GM23248 (cell line): ENCODE measurements at regions not wholly inside any gene's neighbourhood (a gene's known extent, or its start where the extent isn't known, plus 50 kb on each side); places are given as distances from the start of the nearest gene placed in this dataset.

ENCODE experiments used
- DNase-seq: peaks from one replicate; pipeline ENCODE4 v3.0.0-alpha.2; 2015
- H2AFZ ChIP-seq: fragments of 200-600 bp; sonication (generic); 2 replicates; pipeline ENCODE4 v1.6.1; 2016; ENCODE audit warnings: antibody characterized with exemption
- H3F3A ChIP-seq: fragments of 200-600 bp; sonication (generic); 2 replicates; pipeline ENCODE4 v1.6.1; 2016; ENCODE audit warnings: mild to moderate bottlenecking, antibody characterized with exemption, mixed run types; ENCODE audit not compliant: insufficient read depth
- H3K27ac ChIP-seq: fragments of 200-600 bp; sonication (generic); 2 replicates; pipeline ENCODE4 v1.5.1; 2016; ENCODE audit warnings: mild to moderate bottlenecking
- H3K27me3 ChIP-seq: fragments of 200-600 bp; sonication (generic); replicated peaks from 2 replicates; pipeline ENCODE4 v1.6.1; 2016; ENCODE audit warnings: mild to moderate bottlenecking; ENCODE audit not compliant: insufficient read depth
- H3K36me3 ChIP-seq: fragments of 200-600 bp; sonication (generic); 2 replicates; pipeline ENCODE4 v1.6.1; 2016; ENCODE audit warnings: low read depth, mild to moderate bottlenecking
- H3K4me1 ChIP-seq: fragments of 200-600 bp; sonication (generic); 2 replicates; pipeline ENCODE4 v1.6.1; 2016; ENCODE audit warnings: mild to moderate bottlenecking; ENCODE audit not compliant: insufficient read depth
- H3K4me2 ChIP-seq: fragments of 200-600 bp; sonication (generic); one replicate; pipeline ENCODE4 v1.6.1; 2016; ENCODE audit warnings: mild to moderate bottlenecking; ENCODE audit not compliant: unreplicated experiment
- H3K4me3 ChIP-seq: fragments of 200-600 bp; sonication (generic); 2 replicates; pipeline ENCODE4 v1.5.1; 2016; ENCODE audit warnings: mild to moderate bottlenecking
- H3K79me2 ChIP-seq: fragments of 200-600 bp; sonication (generic); 2 replicates; pipeline ENCODE4 v1.6.1; 2016; ENCODE audit warnings: mild to moderate bottlenecking; ENCODE audit not compliant: insufficient read depth
- H3K9ac ChIP-seq: fragments of 200-600 bp; sonication (generic); 2 replicates; pipeline ENCODE4 v1.6.1; 2016; ENCODE audit warnings: mild to moderate bottlenecking
- H3K9me2 ChIP-seq: fragments of 200-600 bp; sonication (generic); 2 replicates; pipeline ENCODE4 v1.6.1; 2016; ENCODE audit warnings: mixed run types, mild to moderate bottlenecking, moderate library complexity; ENCODE audit not compliant: insufficient read depth
- H3K9me3 ChIP-seq: fragments of 200-600 bp; sonication (generic); one replicate; pipeline ENCODE4 v1.6.1; 2017; ENCODE audit warnings: low read depth
- H4K20me1 ChIP-seq: fragments of 200-600 bp; sonication (generic); 2 replicates; pipeline ENCODE4 v1.6.0; 2016; ENCODE audit not compliant: insufficient read depth
- EZH2 ChIP-seq: fragments of 200-600 bp; sonication (generic); IDR thresholded peaks from 2 replicates; pipeline ENCODE4 v1.6.1; 2018; ENCODE audit warnings: antibody characterized with exemption, mild to moderate bottlenecking; ENCODE audit not compliant: insufficient read depth, poor library complexity, severe bottlenecking
- EZH2phosphoT487 ChIP-seq: fragments of 200-600 bp; sonication (generic); IDR thresholded peaks from 2 replicates; pipeline ENCODE4 v1.6.1; 2018; ENCODE audit warnings: antibody characterized with exemption, moderate library complexity, mild to moderate bottlenecking, low read depth; ENCODE audit not compliant: insufficient read depth
- WGBS, 2 experiments: methylation state at CpG; one replicate each; pipeline ENCODE4 v1.1.6; 2015 to 2017; ENCODE audit warnings: low lambda C conversion rate in 2 of 2, low coverage in 1 of 2; ENCODE audit errors: missing lambda C conversion rate in 2 of 2; 5-methylcytosine and 5-hydroxymethylcytosine counted together
- in situ Hi-C: fragments of 300-500 bp; cut with MboI; formaldehyde crosslinking; loops from 2 replicates; pipeline ENCODE4 v1.15.0; 2020

DNA sequence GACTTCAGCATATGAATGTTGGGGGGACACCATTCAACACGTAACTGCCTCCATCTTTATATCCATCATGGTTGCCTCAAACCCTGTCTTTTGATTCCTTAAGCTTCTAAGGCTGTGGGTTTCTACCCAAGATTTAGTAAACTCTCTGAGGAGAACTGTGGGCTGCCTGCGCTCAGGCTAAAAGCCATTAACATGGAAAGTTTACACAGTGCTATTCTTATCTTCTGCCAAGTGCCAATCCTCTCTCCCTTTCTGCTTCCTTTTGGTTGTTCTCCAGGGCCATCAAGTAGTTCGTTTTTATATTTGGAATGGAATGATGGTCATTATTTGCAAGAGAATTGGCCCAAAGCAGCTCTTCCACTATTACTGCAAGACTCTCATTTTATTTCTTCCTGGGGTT lies 97.3 kb upstream of the KLF14 start:
- no peak overlapping the region for H3K9ac ChIP-seq
- no peaks in the 10 kb centered on the region for H3K9me3 ChIP-seq
- no peak overlapping the region for H2AFZ ChIP-seq
- no peaks in the 10 kb centered on the region for H3K9me2 ChIP-seq
- peaks cover 5% of the 10 kb centered on the region; the same call in 1 of the 2 replicates for H3F3A ChIP-seq
- H3K27ac ChIP-seq: no peak overlapping the region
- H3K4me2 ChIP-seq: no peak overlapping the region
- no peaks in the 10 kb centered on the region for H3K36me3 ChIP-seq
- WGBS, 2 experiments: 47 to 48% methylated on average over 3 of the region's 3 CpGs
- H3K4me3 ChIP-seq: no peak overlapping the region
- TF ChIP-seq EZH2phosphoT487: no peak
- H3K79me2 ChIP-seq: no peaks in the 10 kb centered on the region
- in situ Hi-C loops: no loop called here
- no peaks in the 10 kb centered on the region for H4K20me1 ChIP-seq
- H3K27me3 ChIP-seq: no peaks in the 10 kb centered on the region
- peaks cover 6% of the 10 kb centered on the region; the same call in 1 of the 2 replicates for H3K4me1 ChIP-seq
- DNase-seq: no peak

DNA sequence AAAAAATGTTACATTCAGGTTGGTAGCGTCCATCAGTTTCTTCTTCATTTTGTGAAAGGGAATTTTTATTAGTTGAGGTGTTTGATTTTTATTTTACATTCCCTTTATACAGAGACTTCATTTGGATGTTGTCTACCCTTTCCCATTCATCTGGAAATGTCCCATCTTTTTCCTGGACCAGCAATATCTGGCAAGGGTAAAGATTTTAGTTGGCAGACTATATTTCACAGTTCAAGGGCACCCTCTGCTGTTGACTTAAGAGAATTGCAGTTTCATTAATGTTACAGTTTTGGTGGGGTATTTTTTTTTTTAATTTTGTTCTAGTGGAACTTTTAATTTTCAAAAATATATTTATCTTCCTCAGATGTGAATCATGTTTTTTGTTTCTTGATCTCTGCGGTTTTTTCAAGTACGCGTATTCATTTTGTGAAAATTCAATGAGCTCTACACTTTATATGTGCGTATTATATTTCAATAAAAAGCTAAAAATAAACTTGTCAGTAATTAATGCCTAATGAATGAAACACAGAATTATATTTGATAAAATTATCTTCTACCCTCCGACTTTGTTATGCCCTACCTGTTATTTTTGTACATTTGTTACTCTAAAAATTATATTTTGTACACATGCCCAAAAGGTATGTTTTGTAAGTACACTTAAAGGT lies 97.9 kb upstream of the KLF14 start:
- peak; percentile 67 for DNase-seq
- Histone ChIP-seq H2AFZ (no peak overlapping the region), H3K4me1 (peaks cover 6% of the 10 kb centered on the region; the same call in 1 of the 2 replicates), H3K9me2 (no peaks in the 10 kb centered on the region), H4K20me1 (no peaks in the 10 kb centered on the region), H3F3A (peaks cover 5% of the 10 kb centered on the region; the same call in 1 of the 2 replicates), H3K79me2 (no peaks in the 10 kb centered on the region), H3K27me3 (no peaks in the 10 kb centered on the region), H3K4me3 (no peak overlapping the region), H3K4me2 (no peak overlapping the region), H3K36me3 (no peaks in the 10 kb centered on the region), H3K27ac (no peak overlapping the region), H3K9me3 (no peaks in the 10 kb centered on the region), H3K9ac (no peak overlapping the region)
- WGBS, 2 experiments: 36 to 45% methylated on average over 6 of the region's 6 CpGs
- TF ChIP-seq EZH2phosphoT487 (no peak), EZH2 (no peak)
- in situ Hi-C loops: no loop called here

DNA sequence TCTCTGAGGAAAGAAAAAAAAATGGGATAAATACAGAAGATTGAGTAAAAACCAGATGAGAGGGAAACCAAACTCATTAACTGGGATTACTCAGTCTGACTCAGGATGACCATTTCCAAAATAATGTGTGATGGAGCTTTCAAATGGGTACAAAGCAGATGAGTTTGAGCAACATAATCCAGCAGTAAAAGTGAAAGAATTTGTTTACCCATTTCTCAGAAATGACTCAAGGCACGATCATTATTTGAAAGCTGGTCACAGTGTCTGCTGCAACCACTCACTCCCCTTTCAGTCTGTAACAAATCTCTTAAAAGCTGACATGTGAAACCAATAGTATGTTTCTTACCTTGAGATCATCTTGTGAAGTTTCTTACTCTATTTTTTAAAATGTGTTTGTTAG lies 104.7 kb upstream of the KLF14 start:
- Histone ChIP-seq H3K36me3 (no peaks in the 10 kb centered on the region), H2AFZ (no peak overlapping the region), H3K4me2 (peak overlapping the region; percentile 66), H3K27me3 (no peaks in the 10 kb centered on the region), H3K9me2 (no peaks in the 10 kb centered on the region), H3K9ac (peak overlapping the region; percentile 55; the same call in 1 of the 2 replicates), H3K4me1 (peaks cover 36% of the 10 kb centered on the region), H4K20me1 (no peaks in the 10 kb centered on the region), H3K9me3 (no peaks in the 10 kb centered on the region), H3K4me3 (0 out of 2 replicates have a peak overlapping the region, but pooled peaks have one; percentile 11), H3F3A (peaks cover 24% of the 10 kb centered on the region; the same call in 1 of the 2 replicates), H3K27ac (peak overlapping the region; percentile 70), H3K79me2 (no peaks in the 10 kb centered on the region)
- 0% methylated on average over 1 of the region's 1 CpG for WGBS, 2 experiments
- in situ Hi-C loops: no loop called here
- peak; percentile 94 for DNase-seq
- TF ChIP-seq EZH2phosphoT487 (no peak), EZH2 (no peak)

DNA sequence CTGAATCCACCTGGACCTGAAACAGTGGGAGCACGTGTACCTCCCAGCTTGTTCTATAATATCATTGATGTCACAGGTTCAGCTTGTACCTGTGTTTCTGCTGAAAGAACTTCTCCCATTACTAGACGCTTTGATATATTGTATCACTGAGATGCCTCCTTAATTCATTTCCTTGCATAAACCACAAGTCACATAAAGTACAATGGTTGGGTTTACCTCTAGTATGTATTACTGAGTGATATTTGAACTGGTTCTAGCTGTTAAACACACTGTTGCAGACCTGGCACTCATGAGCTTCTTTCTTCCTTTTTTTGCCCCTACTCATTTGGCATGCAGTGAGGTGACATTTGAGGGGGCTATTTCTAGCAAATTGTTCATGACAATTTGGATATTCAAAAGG lies 106.6 kb upstream of the KLF14 start:
- H3K4me3 ChIP-seq: no peak overlapping the region
- 97 to 98% methylated on average over 2 of the region's 2 CpGs for WGBS, 2 experiments
- H3K4me2 ChIP-seq: no peak overlapping the region
- no peaks in the 10 kb centered on the region for H3K27me3 ChIP-seq
- DNase-seq: no peak
- peaks cover 35% of the 10 kb centered on the region for H3F3A ChIP-seq
- H2AFZ ChIP-seq: no peak overlapping the region
- H3K9me2 ChIP-seq: no peaks in the 10 kb centered on the region
- H3K27ac ChIP-seq: no peak overlapping the region
- no peaks in the 10 kb centered on the region for H3K36me3 ChIP-seq
- TF ChIP-seq EZH2: no peak
- no peak for TF ChIP-seq EZH2phosphoT487
- H3K4me1 ChIP-seq: peaks cover 45% of the 10 kb centered on the region
- H3K79me2 ChIP-seq: no peaks in the 10 kb centered on the region
- no peak overlapping the region for H3K9ac ChIP-seq
- in situ Hi-C loops: no loop called here
- no peaks in the 10 kb centered on the region for H3K9me3 ChIP-seq
- no peaks in the 10 kb centered on the region for H4K20me1 ChIP-seq
